ENCODE measurements at regions not wholly inside any gene's neighbourhood (a gene's known extent, or its start where the extent isn't known, plus 50 kb on each side); places are given as distances from the start of the nearest gene placed in this dataset.
"Not testable (repeated sequence)": the region's sequence is repeated elsewhere in the genome, so short reads cannot be mapped to it uniquely, and the experiment has no call there.

- no peak for DNase-seq (ENCODE audit: low read depth)
These were observed 1059.3 kb upstream of the GYPC start for GRCh38 chr2:125596612-125597011.

- no peak for DNase-seq (ENCODE audit: low read depth)
These were observed 1040.5 kb upstream of the GYPC start for GRCh38 chr2:125615438-125615837.

GRCh38 chr2:125630377-125630776 is 1025.6 kb upstream of the GYPC start:
- DNase-seq (ENCODE audit: low read depth) = no peak

- DNase-seq (ENCODE audit: low read depth) = no peak
These were observed 1021.3 kb upstream of the GYPC start for GRCh38 chr2:125634662-125635061.

- DNase-seq (ENCODE audit: low read depth) = no peak
These were observed 1017.6 kb upstream of the GYPC start for GRCh38 chr2:125638345-125638744.

GRCh38 chr2:125642032-125642431 is 1013.9 kb upstream of the GYPC start:
- DNase-seq (ENCODE audit: low read depth) = no peak

- DNase-seq (ENCODE audit: low read depth) = no peak
These were observed 1012.8 kb upstream of the GYPC start for GRCh38 chr2:125643128-125643527.

- no peak for DNase-seq (ENCODE audit: low read depth)
These were observed 1012.4 kb upstream of the GYPC start for GRCh38 chr2:125643585-125643984.

GRCh38 chr2:125644257-125644656 is 1011.7 kb upstream of the GYPC start:
- DNase-seq (ENCODE audit: low read depth) = no peak

- DNase-seq (ENCODE audit: low read depth) = no peak
These were observed 1003.7 kb upstream of the GYPC start for GRCh38 chr2:125652280-125652679.

- no peak for DNase-seq (ENCODE audit: low read depth)
These were observed 1001.7 kb upstream of the GYPC start for GRCh38 chr2:125654226-125654625.

- DNase-seq (ENCODE audit: low read depth) = no peak
These were observed 999.8 kb upstream of the GYPC start for GRCh38 chr2:125656190-125656589.

- no peak for DNase-seq (ENCODE audit: low read depth)
These were observed 997.4 kb upstream of the GYPC start for GRCh38 chr2:125658583-125658982.

- not testable (repeated sequence) for DNase-seq (ENCODE audit: low read depth)
These were observed 995.6 kb upstream of the GYPC start for GRCh38 chr2:125660369-125660768.

- no peak for DNase-seq (ENCODE audit: low read depth)
These were observed 988.3 kb upstream of the GYPC start for GRCh38 chr2:125667630-125668029.

GRCh38 chr2:125679903-125680302 is 976.1 kb upstream of the GYPC start:
- DNase-seq (ENCODE audit: low read depth) = no peak

- no peak for DNase-seq (ENCODE audit: low read depth)
These were observed 975.1 kb upstream of the GYPC start for GRCh38 chr2:125680809-125681208.

- DNase-seq (ENCODE audit: low read depth) = no peak
These were observed 974.4 kb upstream of the GYPC start for GRCh38 chr2:125681576-125681975.

GRCh38 chr2:125681976-125682805 is 973.8 kb upstream of the GYPC start:
- no peak for DNase-seq (ENCODE audit: low read depth)

GRCh38 chr2:125684256-125684655 is 971.7 kb upstream of the GYPC start:
- DNase-seq (ENCODE audit: low read depth) = no peak

- no peak for DNase-seq (ENCODE audit: low read depth)
These were observed 971.0 kb upstream of the GYPC start for GRCh38 chr2:125684932-125685331.

GRCh38 chr2:125696560-125696959 is 959.4 kb upstream of the GYPC start:
- DNase-seq (ENCODE audit: low read depth) = no peak

GRCh38 chr2:125698280-125698679 is 957.7 kb upstream of the GYPC start:
- DNase-seq (ENCODE audit: low read depth) = no peak

- DNase-seq (ENCODE audit: low read depth) = no peak
These were observed 954.9 kb upstream of the GYPC start for GRCh38 chr2:125701070-125701469.
